GM18909 (cell line): ENCODE measurements at regions not wholly inside any gene's neighbourhood (a gene's known extent, or its start where the extent isn't known, plus 50 kb on each side); places are given as distances from the start of the nearest gene placed in this dataset.
"Not testable (repeated sequence)": the region's sequence is repeated elsewhere in the genome, so short reads cannot be mapped to it uniquely, and the experiment has no call there.

Source experiments
- ATAC-seq: cut with Tn5 transposase; IDR thresholded peaks from one replicate; pipeline ENCODE4 v1.9.1; 2021; ENCODE audit warnings: mild to moderate bottlenecking; ENCODE audit not compliant: unreplicated experiment, poor library complexity

DNA sequence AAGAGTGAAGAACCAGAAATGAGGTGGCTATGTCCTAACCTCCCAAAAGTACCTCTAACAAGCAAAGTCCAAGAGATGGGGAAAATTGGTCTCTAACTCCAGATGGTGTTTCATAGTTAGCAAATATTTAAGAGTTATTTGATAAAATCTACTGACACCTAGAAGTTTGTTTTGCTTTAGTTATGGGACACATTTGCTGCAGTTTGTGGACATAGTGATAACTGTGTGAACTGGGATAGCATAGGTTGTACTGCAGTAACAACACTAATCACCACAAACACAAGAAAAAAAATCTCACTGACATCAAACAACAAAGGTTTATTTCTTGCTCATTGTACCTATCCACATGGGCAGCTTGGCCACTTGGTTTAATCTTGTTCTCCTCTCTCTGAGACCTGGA is 965.0 kb upstream of the SPRY2 start:
- no peak for ATAC-seq

DNA sequence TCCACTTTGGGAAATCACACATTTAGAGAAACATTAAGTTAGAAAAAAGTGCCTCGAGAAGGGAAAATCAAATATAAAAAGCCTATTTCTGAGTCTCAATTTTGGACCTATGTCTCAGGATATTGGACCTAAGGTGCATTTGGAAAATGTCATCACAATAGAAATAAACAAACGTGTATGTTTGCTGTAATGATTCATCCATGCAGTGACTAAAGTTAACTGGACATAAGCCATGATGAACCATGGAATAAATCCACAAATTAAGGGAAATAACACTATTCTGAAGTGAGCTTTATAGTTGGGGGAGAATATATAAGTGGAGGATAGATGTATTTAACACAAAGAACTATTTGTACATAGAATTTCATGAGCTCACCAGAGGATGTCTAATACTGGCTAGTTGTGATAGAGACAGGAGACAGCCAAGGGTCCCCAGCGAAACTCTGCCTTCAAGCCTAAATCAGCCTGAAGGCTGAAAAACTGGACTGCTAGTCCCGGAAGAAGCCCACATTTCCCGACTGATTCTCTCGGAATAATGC is 963.3 kb upstream of the SPRY2 start:
- ATAC-seq = no peak

- ATAC-seq = no peak
These were observed 961.8 kb upstream of the SPRY2 start for GRCh38 chr13:81302677-81303076.

GRCh38 chr13:81302125-81302524 is 961.2 kb upstream of the SPRY2 start:
- ATAC-seq = no peak

DNA sequence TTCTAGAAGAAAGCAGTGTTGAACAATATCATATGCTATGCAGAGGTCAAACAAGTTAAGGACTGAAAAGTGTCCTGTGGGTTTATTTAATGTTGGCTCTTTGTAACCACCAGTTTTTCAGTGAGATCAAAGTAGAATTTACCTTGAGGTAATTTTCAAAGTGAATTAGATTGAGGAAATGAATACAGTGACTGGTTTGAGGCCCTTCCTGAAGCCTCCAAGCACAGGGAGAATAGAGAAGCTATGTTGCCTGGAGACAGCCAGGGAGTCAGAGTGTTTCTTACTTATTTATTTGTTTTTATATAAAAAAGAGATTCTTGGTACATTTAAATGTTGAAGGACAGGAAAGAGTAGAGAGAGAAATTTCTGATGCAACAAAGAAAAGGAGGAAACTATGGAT is 954.3 kb upstream of the SPRY2 start:
- no peak for ATAC-seq

DNA sequence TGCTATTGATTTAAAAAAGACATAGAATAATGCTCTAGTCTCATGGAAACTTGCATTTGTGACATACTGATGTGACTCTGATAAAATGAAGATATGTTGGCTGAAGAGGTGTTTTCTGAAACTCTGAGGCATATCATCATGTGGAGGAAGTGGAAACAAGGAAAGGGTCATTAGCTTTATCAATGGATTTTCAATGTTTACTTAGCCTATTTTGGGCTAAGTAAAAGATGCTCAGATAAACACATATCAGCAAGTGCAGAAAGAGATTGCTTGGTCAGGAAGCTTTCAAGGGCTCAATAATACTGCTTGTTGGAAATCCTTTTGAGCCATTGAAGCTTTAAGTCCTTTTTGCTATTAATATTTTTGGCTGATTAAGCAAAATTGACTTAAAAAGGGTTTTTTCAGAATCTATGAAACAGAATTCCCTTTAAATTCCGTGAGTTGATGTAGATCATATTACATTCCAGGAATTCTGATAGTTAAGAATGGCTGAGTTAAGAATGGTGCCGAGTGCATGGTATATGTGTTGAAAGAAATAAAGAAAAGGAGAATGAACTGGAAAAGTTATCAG is 952.8 kb upstream of the SPRY2 start:
- no peak for ATAC-seq

DNA sequence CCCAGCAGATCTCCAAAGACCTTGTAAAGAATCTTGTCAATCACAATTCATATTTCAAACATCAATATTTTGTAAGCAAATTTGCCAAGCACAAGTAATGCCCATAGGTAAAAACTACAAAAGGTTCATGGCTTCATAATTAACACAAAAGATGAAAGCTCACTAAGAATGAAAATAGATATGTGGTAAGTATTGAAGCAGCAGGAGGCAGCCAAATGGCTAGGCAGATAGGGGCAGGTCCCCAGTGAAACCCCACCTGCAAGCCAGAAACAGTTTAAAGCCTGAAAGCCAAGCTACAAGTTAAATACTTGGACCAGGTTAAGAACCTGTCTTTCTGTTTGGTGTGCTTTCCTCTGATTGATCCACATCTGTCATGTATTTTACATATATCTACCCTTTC is 942.6 kb upstream of the SPRY2 start:
- ATAC-seq = no peak

GRCh38 chr13:81283062-81283461 is 942.1 kb upstream of the SPRY2 start:
- ATAC-seq = no peak

DNA sequence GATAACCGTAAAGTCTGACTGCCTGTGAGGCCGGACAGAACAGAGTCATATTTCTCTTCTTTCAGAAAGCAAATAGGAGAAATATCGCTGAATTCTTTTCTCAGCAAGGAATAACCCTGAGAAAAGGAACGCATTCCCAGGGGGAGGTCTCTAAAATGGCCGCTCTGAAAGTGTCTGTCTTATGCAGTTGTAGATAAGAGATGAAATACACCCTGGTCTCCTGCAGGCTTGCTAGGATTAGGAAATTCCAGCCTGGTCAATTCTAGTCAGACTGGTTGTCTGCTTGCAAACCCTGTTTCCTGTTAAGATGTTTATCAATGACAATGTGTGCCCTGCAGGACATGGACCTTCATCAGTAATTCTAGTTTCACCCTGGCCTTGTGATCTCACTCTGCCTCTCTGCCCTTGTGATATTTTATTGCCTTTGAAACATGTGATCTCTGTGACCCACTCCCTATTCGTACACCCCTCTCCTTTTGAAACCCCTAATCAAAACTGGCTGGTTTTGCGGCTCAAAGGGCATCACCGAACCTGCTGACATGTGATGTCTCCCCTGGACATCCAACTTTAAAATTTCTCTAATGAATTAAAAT is 934.8 kb upstream of the SPRY2 start:
- ATAC-seq = no peak

GRCh38 chr13:81247711-81248110 is 906.8 kb upstream of the SPRY2 start:
- no peak for ATAC-seq

DNA sequence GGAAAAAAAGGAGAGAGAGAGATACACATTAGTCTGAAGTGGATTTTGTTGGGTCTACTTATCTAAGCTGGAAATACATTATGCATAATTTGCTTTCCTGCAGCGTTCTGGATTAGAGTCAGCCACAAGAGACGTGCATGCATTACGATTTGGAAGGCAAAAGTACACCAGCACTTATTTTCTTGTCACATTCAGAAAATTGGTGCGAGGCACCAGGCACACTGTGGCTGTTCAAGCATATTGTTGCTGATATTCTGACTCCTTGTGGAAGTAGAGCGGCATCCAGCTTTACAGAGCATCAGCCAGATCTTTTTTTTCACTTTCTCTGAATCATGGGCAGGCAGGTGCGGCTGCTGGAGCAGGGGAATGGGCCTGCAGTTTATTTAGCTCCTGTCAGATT is 905.6 kb upstream of the SPRY2 start:
- ATAC-seq = no peak

GRCh38 chr13:81244011-81244410 is 903.1 kb upstream of the SPRY2 start:
- ATAC-seq = no peak

- ATAC-seq = no peak
These were observed 889.5 kb upstream of the SPRY2 start for GRCh38 chr13:81230386-81230785.

DNA sequence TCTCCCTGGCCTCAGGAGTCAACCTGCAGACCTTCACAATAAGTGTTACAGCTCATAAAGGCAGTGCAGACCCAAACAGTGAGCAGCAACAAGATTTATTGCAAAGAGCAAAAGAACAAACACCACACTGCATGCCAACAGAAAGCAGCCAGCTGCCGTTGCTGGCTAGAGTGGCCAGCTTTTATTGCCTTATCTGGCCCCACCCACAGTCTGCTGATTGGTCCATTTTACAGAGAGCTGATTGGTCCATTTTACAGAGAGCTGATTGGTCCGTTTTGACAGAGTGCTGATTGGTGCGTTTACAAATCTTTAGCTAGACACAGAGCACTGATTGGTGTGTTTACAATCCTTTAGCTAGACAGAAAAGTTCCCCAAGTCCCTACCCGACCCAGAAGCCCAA is 885.9 kb upstream of the SPRY2 start:
- not testable (repeated sequence) for ATAC-seq

GRCh38 chr13:81224209-81224833 is 883.4 kb upstream of the SPRY2 start:
- ATAC-seq = no peak

DNA sequence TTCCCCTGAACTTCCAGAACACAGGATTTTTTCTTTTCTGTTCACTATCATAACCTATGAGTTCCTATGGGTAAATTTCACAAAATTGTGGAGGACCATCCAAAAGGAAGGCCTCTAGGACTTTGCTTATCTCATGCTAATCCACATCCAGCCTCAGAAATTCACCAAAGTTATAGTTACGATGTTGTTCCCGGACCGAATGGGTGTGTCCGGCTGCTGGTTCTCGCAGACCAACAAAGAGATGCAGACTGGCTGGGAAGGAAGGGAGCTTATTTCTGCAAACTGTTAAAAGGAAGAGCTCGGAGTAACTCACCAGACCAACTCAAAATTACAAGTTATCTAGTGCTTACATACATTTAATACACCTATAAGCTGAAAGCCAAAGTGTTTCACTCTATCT is 882.9 kb upstream of the SPRY2 start:
- no peak for ATAC-seq

DNA sequence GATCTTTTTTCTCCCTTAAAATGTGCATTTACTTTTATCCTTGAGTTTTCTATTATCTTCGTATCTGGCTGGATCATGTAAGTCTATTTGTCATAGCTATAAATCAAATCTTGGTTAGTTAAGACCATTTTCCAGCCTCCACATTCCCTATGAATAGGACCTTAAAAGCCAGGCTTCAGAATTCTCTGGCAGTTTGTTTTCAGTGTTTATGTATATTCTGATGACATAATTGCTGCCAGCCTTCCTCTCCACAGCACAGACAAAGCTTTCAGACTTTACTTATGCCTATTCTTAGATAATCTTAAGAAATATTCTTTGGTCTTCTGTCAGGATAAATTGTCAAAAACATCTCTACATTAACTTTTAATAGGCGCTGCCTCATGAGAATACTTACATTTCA is 870.8 kb upstream of the SPRY2 start:
- ATAC-seq = no peak

GRCh38 chr13:81207636-81208035 is 866.7 kb upstream of the SPRY2 start:
- ATAC-seq = no peak

- no peak for ATAC-seq
These were observed 866.3 kb upstream of the SPRY2 start for GRCh38 chr13:81207231-81207630.

- ATAC-seq = no peak
These were observed 862.9 kb upstream of the SPRY2 start for GRCh38 chr13:81203783-81204182.

- no peak for ATAC-seq
These were observed 859.0 kb upstream of the SPRY2 start for GRCh38 chr13:81199956-81200355.

DNA sequence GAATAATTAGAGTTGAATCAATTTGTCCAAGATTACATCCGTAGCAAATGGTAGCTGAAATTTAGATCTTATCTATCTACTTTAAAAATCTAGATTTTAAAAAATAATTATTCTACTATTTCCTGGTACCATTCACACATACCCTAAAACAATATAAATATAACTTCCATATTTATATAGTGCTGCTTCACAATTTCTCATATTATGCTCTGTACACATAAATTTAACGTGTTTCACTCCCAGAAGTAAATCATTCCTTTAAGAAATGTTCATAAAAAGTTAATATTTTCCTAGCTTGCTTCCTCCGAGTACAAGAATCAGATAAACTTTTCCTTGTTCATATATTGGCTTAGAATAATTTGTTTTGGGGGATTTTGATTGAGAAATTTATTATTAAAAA is 857.0 kb upstream of the SPRY2 start:
- no peak for ATAC-seq
